ENCODE measurements at regions not wholly inside any gene's neighbourhood (a gene's known extent, or its start where the extent isn't known, plus 50 kb on each side); places are given as distances from the start of the nearest gene placed in this dataset.

GRCh38 chr10:91144961-91145360 is 75.5 kb upstream of the PCGF5 start:
- ChIA-PET POLR2A (no interaction called here), CTCF (no interaction called here)
- TF ChIP-seq, protein P1, sequence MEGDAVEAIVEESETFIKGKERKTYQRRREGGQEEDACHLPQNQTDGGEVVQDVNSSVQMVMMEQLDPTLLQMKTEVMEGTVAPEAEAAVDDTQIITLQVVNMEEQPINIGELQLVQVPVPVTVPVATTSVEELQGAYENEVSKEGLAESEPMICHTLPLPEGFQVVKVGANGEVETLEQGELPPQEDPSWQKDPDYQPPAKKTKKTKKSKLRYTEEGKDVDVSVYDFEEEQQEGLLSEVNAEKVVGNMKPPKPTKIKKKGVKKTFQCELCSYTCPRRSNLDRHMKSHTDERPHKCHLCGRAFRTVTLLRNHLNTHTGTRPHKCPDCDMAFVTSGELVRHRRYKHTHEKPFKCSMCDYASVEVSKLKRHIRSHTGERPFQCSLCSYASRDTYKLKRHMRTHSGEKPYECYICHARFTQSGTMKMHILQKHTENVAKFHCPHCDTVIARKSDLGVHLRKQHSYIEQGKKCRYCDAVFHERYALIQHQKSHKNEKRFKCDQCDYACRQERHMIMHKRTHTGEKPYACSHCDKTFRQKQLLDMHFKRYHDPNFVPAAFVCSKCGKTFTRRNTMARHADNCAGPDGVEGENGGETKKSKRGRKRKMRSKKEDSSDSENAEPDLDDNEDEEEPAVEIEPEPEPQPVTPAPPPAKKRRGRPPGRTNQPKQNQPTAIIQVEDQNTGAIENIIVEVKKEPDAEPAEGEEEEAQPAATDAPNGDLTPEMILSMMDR (IDR thresholded peaks at IDR 0.05; ENCODE audit: insufficient read depth, low read depth, low read length) = no peak
- peaks cover 3% of the 10 kb centered on the region; the same call in 1 of the 2 replicates for H3K27me3 ChIP-seq (ENCODE audit: control insufficient read depth, insufficient read depth, low read length)
- no peak for DNase-seq (ENCODE audit: low read depth)
- no peaks in the 10 kb centered on the region for H3K36me3 ChIP-seq (ENCODE audit: control insufficient read depth, insufficient read depth, low read length)
- H3K4me3 ChIP-seq (ENCODE audit: low read depth, low read length) = no peak overlapping the region

DNA sequence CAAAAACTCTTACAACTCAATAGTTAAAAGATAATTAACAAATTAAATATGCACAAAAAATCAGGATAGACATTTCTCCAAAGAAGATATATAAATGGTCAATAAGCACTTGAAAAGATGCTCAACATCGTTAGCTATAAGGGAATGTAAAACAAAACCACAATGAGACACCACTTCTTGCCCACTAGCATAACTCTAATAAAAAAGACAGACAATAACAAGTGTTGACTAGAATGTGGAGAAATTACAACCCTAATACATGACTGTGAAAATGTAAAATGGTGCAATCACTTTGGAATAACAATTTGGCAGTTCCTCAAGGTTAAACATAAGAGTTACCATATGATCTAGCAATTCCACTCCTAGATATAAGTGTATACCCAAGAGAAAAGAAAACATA is 74.3 kb upstream of the PCGF5 start:
- ChIA-PET POLR2A (no interaction called here), CTCF (no interaction called here)
- TF ChIP-seq, protein P1 (IDR thresholded peaks at IDR 0.05; ENCODE audit: insufficient read depth, low read depth, low read length) = no peak
- no peak overlapping the region for H3K4me3 ChIP-seq (ENCODE audit: low read depth, low read length)
- no peaks in the 10 kb centered on the region for H3K36me3 ChIP-seq (ENCODE audit: control insufficient read depth, insufficient read depth, low read length)
- peaks cover 3% of the 10 kb centered on the region; the same call in 1 of the 2 replicates for H3K27me3 ChIP-seq (ENCODE audit: control insufficient read depth, insufficient read depth, low read length)
- no peak for DNase-seq (ENCODE audit: low read depth)

DNA sequence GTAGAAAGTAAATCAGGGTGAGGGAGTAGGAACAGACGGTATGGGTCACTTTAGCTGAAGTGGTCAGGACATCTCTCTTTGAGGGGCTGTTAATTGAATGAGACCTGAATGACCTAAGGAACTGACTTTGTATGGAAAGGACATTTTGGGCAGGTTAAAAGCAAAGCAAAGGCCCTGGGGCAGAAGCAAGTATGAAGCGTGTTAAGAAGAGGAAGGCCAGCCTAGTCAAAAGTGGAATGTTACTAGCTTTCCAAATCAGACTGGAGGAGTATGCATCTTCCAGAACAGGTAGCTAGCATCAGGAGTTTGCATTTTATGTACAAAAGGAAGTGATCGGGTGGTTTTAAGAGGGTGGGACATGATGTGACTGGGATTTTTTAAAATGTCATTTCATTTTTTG is 70.9 kb upstream of the PCGF5 start:
- TF ChIP-seq, protein P1 (IDR thresholded peaks at IDR 0.05; ENCODE audit: insufficient read depth, low read depth, low read length) = no peak
- POLR2A ChIA-PET = no interaction called here
- CTCF ChIA-PET = no interaction called here
- DNase-seq (ENCODE audit: low read depth) = no peak
- H3K27me3 ChIP-seq (ENCODE audit: control insufficient read depth, insufficient read depth, low read length) = no peaks in the 10 kb centered on the region; the same call in 1 of the 2 replicates
- H3K4me3 ChIP-seq (ENCODE audit: low read depth, low read length) = no peak overlapping the region
- H3K36me3 ChIP-seq (ENCODE audit: control insufficient read depth, insufficient read depth, low read length) = no peaks in the 10 kb centered on the region

- Histone ChIP-seq H3K4me3 (ENCODE audit: low read depth, low read length) (no peak overlapping the region), H3K27me3 (ENCODE audit: control insufficient read depth, insufficient read depth, low read length) (no peaks in the 10 kb centered on the region; the same call in 1 of the 2 replicates), H3K36me3 (ENCODE audit: control insufficient read depth, insufficient read depth, low read length) (no peaks in the 10 kb centered on the region)
- POLR2A ChIA-PET = no interaction called here
- TF ChIP-seq, protein P1 (IDR thresholded peaks at IDR 0.05; ENCODE audit: insufficient read depth, low read depth, low read length) = no peak
- no peak for DNase-seq (ENCODE audit: low read depth)
- CTCF ChIA-PET = no interaction called here
These were observed 69.8 kb upstream of the PCGF5 start for GRCh38 chr10:91150631-91151030.

DNA sequence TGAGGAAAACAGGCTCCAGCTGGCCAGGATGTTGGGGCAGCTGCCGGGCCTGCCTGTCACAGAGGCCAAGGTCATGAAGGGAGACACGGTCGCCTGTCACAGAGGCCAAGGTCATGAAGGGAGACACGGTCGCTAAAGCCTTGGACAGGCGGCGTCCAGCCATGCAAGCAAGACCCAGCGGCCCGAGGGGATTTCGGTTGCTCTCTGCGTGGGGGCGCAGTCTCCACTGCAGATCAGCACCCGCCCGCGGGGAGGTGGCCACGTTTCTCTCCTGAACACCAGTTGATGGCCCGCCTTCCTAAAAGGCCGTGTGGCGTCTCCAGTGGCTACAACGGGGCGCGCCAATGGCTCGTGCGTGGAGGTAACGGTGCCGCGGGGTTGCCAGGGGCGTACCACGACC is 67.0 kb upstream of the PCGF5 start:
- no peaks in the 10 kb centered on the region for H3K27me3 ChIP-seq (ENCODE audit: control insufficient read depth, insufficient read depth, low read length)
- ChIA-PET POLR2A (no interaction called here), CTCF (no interaction called here)
- DNase-seq (ENCODE audit: low read depth) = no peak
- TF ChIP-seq, protein P1 (IDR thresholded peaks at IDR 0.05; ENCODE audit: insufficient read depth, low read depth, low read length) = no peak
- H3K36me3 ChIP-seq (ENCODE audit: control insufficient read depth, insufficient read depth, low read length) = no peaks in the 10 kb centered on the region
- no peak overlapping the region for H3K4me3 ChIP-seq (ENCODE audit: low read depth, low read length)

Data from BJ (cell line).